CD4-positive, alpha-beta T cell treated with Interleukin-4 for 1 hour (primary cell): ENCODE measurements at regions not wholly inside any gene's neighbourhood (a gene's known extent, or its start where the extent isn't known, plus 50 kb on each side); places are given as distances from the start of the nearest gene placed in this dataset.

Experiments
- DNase-seq, 2 donors: peaks; one replicate each; pipeline ENCODE4 v3.0.0-alpha.2; 2020 to 2022

DNA sequence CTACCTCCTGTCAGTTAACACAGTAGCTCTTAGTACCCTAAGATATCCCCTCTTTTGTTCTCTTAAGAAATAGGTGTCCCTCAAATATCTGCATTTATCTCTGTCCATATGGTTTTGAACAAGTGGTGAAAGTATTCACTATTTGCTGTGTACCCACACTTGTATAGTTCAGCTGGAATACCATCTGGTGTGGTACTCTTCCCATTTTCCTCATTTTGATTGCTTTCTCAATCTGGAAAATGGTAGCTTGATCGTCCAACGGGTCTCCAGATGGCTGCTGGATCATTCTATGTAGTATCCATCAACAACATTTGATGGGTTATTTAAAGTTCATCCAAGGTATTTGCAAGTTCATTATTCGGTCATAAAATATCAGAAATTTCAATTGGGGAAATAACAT lies 100.3 kb upstream of the DPYD start:
- DNase-seq = no peak

DNA sequence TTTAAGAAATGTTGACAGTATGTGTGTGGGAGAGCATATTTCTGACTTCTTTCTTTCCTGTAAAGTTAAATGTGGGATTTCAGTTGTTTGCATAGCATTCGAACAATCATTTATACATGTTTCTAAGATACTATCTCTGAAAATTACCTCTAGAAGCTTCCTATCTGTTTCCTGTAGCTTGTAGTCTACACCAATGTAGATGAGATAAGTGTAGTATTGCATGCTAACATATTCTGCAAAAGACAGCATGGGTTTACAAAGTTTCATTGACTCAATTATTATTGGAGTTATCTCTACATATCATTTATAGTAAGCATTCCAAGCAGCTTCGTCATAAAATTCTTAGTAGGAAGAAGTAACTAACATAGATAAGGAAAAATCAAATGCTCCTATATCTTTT lies 98.9 kb upstream of the DPYD start:
- no peak for DNase-seq

DNA sequence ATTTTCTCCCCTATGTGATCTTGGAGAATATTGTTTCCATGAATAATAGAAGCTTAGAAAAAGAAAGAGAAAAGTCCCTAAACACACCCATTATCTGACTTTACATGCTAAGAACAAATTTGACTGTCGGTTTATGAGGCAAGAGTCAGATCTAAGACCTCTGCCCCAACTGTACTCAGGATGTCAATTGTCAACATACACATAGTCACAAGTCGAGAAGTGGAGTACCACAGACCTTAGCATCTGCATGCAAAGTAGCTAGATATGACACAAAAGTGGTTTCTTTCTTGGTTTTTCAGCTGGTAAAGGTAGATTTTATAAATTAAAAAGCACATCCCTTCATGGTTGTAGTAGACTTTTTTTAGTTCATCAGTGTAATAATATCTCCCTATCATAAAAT lies 97.2 kb upstream of the DPYD start:
- no peak for DNase-seq

DNA sequence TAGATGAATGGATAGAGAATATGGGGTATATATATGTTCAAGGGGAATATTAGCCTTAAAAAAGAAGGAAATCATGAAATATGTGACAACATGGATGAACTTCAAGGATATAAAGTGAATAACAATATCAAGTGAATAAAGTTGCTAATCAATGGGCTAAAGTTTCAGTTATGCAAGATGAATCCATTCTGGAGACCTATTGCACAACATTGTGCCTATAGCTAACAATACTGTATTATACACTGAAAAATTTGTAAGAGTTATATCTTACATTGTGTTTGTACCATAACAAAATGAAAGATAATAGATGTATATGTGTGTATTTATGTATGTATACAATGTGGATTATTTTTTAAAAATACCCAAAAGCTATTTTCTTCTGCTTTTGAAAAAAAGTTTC lies 96.3 kb upstream of the DPYD start:
- no peak for DNase-seq

DNA sequence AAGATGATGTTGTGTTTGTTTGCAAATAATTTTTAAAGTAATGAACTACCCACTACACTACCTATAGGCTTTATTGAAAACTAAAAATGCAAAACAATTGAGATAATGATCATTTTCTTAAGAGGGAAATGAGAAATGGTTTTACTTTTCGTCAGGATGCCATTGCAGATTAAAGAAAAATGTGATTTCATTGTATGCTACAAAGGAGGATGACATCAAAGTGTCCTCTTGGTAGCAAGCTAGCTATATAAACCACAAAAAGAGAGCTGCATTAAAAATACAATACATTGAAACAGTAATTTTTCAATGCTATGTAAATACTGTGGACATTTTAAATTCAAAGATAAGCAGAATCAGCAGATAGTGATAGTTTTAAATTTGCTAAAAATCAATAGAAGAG lies 87.5 kb upstream of the DPYD start:
- no peak for DNase-seq

DNA sequence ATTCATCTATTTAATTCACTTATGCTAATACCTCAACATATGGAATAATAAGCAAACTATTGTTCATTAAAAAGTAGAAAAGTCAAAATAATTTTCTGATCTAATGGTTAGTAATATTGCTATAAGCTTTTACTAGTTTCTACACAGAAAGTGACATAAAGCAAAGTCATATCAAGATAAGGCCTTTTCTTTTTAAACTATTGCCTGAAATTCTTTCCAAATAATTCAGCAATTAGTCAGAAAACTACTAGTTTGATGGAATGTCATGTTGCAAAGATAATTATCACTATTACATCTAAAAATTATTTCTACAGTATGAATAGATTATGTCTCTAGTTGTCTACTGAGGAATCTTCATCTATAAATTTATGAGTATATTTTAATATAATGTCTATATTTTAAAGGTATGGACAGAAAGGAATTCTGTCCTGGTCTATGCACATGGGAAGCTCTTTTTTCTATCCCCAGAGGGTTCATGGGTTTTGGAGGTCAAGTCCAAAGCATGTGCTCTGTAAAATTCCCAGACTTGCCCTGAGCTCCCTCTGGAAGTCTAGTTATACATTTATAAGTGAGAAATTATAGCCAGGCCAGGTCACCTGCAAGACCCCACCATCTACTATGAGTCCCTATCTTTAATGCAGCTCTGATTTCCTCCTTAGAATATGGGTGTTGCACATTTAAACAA lies 84.6 kb upstream of the DPYD start:
- DNase-seq = no peak

DNA sequence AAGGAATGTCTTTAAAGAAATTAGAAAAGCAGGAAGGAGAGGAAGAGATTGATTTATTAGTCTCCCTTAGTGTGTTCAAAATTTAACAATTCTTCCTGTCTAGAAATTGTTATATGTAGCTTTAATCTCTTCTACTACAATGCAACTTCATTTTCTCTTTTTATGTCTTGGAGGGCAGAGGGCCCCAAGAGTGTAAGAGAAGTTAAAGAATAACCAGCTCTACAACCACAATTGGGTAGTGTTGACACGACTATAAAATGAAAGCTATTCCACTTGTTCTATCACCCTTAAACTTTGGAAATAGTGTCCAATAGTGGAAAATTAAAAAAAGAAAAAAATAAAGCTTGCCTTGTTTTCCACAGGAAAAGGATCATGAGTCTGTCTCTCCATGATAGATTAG lies 82.6 kb upstream of the DPYD start:
- DNase-seq = no peak

DNA sequence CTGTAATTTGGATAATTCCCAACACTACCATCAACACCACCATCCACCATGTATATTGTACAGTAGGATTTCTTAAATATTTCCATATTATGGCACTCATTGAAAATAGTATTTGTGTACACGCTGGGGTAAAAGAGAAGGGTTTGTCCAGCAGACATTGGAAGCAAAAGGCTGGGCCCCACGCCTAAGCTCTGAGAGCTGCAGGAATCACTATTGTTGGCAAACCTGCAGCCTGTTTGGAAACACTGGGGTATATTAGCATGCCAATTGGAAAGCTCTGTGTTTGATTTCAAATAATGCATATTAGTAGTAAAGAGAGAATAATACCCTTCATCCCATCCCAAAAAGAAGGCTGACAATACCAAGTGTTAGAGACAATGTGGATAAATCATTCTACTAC lies 81.5 kb upstream of the DPYD start:
- no peak for DNase-seq

DNA sequence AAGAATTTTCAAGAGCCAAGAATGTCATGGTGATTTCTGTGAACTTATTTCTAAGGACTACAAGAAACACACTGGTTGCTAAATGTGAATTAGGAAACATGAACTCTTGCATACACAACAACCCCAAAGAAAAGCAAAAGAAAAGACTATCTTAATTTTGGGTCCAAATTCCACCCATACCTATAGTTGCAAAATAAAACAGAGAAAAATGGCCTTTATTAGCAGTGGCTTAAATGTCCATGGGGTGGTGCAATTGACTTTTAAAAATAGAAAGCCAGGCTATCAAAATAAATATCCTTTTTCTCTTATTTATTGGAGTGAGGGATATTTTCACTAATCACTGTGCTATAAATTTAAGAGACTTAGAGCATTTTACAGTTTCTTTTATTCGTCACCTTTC lies 80.9 kb upstream of the DPYD start:
- no peak for DNase-seq

DNA sequence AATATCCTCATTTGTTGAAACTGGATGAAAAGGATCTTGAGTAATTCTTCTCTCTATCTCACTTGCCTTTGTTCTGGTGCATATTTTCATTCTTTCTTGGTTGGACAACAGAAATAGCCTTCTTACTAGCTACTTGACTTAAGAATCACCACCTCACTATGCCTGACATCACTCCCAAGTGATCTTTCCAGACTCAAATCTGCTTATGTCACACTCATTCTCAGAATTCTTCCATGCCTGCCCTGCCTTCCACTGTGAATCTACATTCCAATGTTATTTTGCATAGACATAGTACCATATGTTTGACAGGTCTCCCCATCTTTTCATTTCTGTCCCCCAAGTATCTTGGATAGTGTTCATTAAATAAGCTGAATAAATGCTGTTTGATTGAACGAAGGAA lies 78.5 kb upstream of the DPYD start:
- no peak for DNase-seq

DNA sequence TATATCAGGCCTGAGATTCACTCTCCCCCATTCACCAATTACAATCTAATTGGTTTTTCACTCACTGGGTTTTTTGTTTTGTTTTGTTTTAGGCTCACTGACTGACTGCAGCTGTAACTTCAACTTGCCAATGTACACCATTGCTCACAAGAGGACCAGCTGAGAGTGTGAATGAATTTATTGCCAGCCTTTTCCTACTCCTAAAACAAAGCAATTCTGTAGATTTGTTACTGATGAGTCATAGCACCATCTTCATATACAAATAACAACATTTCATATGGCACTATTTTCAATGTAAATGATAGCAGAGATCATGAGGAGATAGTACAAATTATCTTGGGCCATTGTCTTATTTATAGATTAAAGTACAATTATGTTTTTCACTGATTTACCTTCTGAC lies 76.0 kb upstream of the DPYD start:
- DNase-seq = no peak

DNA sequence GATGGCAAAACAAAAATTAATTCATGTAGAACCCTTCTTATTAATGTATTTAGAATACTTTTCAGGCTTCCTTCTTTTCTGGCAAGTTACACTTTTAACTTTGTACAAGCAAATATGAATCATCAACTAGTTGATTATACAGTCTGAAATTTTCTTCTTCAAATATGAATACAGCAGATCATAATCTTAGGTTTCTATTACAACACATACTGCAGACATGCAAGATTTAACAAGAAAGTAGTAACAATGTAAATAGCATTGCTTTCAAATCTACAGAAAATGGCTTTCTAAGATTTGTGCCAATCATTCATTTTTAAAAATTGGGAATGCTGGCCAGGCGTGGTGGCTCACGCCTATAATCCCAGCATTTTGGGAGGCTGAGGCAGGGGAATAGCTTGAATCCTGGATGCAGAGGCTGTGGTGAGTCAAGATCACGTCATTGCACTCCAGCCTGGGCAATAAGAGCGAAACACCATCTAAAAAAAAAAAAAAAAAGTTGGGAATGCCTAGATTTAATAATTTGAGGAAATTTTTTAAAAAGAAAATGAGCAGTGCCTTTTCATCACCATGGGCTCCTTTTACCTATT lies 68.4 kb upstream of the DPYD start:
- no peak for DNase-seq

DNA sequence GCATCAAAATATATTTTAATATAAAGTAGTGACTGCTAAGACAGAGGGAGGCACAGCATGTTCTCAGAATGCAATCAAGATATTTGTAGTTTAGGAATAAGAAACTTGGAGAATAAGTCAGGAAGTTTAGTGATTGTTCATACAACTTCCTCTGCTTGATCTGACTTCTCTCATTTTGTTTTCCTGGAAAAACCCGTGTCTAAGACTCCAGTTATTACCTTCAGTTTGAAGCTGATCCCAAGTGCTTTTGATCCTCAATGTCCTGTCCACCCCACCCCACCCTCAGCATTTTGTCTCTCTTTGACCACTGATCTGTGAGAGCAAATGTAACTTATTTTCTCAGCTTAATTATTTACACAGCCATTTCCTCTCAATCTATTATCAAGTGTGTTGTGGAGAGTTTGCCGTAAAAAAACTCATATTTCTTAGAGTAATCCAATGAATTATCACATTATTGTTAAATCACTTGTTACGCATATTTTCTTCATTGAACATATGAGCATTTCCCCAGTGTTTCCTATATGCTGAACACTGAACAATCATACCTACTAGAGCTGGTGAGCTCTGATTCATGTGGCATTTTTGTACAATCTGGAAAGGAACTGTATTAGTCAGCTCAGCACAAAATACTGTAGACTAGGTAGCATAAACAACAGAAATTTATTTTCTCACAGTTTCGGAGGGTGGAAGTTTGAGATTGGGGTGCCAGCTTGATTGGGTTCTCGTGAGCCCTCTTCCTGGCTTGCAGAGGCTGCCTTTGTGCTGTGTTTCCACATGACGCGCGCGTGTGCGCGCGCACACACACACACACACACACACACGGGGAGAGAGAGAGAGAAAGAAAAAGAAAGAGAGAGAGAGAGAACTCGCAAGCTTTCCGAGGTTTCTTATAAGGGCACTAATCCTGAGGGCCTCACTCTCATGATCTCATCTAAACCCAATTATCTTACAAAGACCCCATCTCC lies 65.5 kb upstream of the DPYD start:
- DNase-seq = peak in 1 of 2 donors; percentile 18

DNA sequence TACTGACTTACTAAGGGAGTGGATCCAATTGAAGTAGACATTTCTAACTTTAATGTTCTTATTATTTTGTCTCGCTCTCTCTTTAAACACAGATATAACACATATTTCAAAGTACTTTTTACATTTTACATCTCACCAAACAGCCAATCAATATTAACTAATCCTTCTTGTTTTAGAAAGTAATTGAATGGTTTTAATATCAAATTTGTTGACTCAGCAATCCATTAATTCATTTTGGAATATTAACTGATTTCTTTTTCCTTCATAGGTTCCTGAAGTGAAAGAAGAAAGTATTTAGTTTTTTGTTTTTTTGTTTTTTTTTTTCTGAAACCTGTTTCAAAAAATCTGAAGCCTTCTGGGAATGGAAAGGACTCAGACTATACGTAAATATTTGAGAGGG lies 62.3 kb upstream of the DPYD start:
- DNase-seq = no peak

DNA sequence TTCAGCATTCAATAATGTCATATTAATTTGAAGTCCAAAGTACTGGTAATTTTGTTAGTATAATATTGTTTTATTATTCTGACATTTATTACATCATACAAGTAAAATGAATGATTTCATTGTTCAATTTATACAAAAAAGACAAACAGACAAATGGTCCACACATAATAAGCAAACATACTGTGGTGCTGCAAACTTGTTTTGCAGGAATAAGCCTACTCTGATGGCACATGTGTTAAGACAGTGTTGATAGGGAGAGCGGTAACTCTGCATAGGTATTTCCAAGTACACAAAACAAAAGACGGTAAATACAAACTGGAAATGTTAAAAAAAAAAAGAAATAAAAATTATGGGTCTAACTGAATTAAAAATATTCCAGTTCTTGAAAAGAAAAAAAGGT lies 59.7 kb upstream of the DPYD start:
- no peak for DNase-seq

DNA sequence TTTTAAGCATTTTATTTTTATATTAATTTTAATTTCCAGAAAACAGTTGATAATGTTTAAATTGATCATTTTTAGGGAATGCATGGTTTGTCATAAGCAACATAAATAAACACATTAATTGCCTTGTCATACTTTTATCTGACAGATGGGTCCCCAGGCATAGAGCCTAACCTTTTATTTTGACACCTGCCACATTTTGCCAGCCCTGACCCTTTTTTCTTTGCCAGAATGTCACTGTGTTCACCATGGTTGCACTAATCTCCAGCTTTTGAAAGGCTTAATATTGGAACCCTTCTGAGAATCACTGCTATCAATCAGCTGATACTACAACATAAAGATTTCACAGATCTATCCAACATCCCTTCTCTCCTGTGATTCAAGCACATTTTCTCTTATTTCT lies 56.0 kb upstream of the DPYD start:
- no peak for DNase-seq
